NCI-H1417 (cell line): ENCODE measurements at regions not wholly inside any gene's neighbourhood (a gene's known extent, or its start where the extent isn't known, plus 50 kb on each side); places are given as distances from the start of the nearest gene placed in this dataset.

Experiments used
- DNase-seq, 3 experiments: peaks; one replicate each; lab custom pipeline; 2025; lab: John Stamatoyannopoulos, UW

DNA sequence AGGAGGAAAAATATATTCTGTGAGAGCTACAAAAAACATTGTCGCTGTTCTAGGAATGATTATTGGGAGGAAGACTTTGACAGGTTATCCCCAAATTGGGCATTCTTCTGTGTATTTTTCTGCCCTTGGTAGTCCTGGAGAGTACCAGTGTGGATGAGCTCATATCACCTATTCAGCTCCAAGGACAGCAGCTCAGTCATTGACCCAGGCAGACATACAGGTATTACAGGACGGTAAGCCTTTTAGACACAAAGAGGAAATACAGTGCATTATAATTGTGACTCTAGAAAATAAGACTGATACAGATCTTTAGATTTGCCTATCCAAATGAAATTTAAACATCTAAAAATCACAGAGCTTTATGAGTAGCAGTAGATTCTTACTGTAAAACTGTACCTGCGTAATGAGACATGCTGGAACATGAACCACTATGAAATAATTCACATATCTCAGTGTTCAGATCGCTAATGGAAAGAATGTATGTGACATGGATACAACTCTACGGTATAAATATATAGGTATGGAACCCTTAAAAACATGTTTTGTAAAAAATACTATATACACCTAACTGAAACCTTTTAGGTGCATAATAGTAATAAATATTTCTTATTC lies 56.0 kb downstream of the PLK2 start:
- DNase-seq: no peak

DNA sequence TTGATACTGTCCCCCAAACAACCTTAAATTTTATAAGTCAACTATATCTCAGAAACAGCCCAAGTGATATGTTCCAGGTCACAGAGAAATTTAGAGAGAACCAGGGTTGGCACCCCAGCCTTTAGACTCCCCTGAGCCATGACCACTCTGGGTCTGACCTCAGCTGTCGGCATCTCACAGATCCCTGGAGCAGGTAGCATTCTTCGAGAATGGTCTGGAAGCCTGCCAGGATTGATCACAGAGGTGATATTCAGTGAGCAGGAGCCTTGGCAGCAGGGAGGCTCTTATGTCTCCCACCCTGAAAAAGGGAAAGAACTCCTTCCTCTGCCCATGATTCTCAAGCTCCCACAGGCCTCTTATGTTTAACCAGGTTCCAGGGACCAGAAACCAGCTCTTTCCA lies 58.2 kb downstream of the PLK2 start:
- DNase-seq: no peak

DNA sequence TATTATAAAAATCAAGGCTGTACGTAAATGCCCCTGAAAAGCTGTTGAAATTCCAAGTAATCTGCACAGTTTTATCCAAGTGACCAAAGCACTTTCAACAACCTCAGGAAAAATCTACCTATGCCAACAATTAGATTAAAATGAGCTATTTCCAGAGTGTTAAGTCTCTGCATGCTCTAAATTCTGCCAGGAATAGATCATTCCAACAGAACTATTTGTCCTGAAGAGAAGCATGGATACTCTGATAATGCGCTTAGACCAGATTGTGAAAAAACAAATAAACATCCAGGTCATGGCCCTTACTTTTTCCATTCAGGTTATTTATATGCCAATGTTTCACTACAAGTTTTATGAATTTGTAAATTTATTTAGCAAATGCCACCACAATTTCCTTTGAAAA lies 59.1 kb downstream of the PLK2 start:
- DNase-seq: no peak

DNA sequence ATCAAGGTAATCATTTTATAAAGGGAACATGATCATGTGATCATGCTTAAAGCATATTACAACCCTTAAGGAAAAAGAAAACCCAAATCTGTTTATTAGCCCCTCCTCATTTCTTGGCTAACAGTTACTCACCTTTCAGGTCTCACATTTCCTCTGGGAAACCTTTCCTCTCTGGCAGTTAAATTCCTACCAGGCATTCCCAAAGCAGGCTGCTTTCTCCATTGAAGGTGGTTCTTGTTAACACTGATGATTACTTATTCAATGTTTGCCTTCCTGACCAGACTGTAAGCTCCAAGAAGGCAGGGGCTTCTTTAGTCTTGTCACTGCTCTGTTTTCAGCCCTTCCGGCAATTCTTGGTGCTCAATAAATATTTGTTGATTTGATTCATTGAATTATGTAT lies 59.9 kb downstream of the PLK2 start:
- no peak for DNase-seq

- DNase-seq: no peak
These were observed 65.5 kb downstream of the PLK2 start for GRCh38 chr5:58394339-58394738.

DNA sequence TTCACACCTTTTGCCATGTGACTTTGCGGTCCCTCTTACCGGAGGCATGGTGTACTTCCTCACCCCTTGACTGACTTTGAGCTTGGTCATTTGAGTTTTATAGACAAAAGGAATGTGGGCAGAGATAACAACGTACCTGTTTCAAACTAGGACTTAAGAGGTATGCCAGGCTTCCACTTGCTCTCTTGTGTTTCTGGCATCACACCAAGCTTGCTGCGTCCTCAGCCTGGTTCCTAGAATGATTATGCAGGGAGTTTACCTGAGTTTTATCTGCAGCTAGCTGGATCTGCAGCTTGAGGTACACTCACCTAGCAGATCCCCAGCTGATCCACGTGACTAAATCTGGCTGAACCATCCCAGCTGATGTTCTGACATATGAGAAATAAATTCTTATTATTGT lies 66.2 kb downstream of the PLK2 start:
- DNase-seq: no peak

DNA sequence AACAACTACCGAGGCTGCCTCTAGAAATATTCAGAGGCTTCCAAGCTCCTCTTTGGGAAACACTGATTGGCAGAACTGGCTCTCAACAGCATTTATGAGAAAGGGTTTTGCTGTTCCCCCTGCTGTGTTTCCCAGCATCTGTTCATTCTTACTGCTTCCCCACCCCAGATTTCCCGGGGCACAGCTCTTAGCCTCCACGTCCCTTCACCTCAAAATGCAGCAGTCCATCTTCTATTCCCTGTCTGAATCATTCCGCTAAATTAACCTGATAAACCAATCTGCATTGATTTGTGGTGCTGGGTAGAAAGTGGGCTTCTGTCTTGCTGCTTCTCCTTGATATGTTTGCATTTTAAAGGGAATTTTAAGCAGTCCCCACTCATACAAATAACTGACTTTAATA lies 67.4 kb downstream of the PLK2 start:
- DNase-seq: no peak

DNA sequence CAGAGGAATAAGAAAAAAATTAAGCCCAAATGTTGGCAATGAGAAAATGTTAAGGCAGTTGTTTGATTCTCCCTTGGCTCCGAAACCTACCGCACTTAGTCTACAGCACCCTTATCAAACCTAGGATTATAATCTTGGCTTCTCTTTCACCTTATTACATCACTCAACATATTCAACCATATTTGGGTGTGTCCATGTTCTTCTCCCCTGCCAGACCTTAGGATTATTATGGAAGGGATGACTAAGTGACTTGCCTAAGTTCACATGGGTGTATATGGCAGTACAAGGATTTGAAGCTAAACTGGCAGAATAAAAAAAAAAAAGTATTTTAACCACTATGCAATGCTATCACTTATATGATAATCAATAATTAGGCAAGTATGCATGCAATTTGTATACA lies 76.4 kb downstream of the PLK2 start:
- no peak for DNase-seq

DNA sequence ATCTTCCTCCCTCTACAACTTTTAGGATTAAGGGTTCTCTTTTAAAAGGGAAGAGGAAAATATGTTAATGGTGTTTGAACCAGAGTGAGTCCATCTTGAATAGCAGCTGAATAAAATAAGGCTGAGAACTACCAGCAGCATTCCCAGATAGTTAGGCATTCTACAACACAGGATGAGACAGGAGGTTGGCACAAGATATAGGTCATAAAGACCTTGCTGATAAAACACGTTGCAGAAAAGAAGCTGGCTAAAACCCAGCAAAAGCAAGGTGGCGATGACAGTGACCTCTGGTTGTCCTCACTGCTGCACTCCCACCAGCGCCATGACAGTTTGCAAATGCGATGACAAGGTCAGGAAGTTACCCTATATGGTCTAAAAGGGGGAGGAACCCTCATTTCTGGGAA lies 77.8 kb downstream of the PLK2 start:
- no peak for DNase-seq

GRCh38 chr5:58381566-58381965 lies 78.3 kb downstream of the PLK2 start:
- no peak for DNase-seq

- no peak for DNase-seq
These were observed 79.2 kb downstream of the PLK2 start for GRCh38 chr5:58380655-58381054.

DNA sequence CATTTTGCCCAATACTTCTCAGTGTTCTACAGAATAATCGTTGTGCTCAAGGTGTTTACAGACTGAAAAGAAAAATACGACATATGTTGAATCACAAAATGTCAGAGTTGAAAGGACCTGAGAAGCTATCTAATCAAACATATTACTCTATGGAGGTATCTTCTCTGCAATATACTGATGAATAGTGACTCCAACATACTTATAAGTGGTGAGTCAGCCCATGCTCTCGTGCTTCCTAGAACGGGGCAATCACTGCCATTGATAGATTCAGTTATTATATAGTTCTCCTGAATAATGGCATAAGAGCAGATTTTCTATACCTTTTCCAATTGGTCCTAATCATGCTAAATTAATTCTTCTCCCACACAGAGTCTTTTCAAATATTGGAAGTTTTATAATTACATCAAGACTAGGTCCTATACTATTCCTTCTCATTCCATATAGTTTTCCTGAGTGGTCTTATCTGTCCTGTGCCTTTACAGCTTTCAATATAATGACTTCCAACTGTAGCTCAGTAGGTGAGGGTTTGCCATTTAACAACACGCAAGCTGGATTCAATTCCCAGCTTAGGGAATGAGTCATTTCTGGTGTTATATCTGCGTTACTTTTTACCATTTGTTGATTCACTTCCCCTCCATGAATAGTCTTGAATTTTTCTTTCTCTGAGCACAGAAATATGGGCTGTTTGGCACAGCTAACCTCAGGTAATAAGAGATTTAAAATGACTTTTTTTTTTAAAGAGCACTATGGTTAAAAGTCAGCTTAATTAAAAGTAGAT lies 81.1 kb downstream of the PLK2 start:
- DNase-seq: no peak

DNA sequence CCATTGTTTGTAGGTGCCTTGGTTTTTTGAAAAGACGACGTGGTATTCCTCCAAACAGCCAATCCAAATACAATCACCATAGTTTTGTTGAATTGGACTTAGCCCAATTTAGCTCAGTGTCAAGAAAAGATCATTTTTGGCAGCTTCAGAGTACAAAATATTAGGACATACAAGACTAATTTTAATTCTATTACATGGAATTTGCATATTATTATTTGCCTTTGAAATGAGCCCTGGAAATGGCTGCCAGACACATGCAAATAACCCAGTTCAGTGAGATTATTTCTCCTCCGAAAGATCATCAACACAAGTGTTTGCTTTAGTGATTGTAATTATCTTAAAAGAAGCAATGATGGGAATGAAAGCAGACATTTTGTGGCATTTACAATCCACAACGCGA lies 89.3 kb downstream of the PLK2 start:
- no peak for DNase-seq

DNA sequence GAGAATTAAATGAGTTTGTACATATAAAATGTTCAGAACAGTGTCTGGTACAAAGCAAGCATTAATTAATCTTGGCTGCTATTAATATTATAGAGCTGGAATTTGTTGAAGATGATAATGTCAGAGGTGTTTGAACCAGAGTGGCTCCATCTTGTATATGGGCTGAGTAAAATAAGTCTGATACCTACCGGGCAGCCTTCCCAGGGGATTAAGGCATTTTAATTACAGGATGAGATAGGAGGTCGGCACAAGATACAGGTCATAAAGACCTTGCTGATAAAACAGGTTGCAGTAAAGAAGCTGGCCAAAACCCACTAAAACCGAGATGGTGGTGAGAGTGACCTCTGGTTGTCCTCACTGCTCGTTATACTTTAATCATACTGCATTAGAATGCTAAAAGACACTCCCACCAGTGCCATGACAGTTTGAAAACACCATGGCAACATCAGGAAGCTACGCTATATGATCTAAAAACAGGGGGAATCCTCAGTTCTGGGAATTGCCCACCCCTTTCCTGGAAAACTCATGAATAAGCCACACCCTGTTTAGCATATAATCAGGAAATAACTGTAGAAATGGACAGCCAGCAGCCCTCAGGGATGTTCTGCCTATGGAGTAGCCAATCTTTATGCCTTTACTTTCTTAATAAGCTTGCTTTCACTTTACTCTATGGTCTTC lies 90.2 kb downstream of the PLK2 start:
- DNase-seq: no peak

DNA sequence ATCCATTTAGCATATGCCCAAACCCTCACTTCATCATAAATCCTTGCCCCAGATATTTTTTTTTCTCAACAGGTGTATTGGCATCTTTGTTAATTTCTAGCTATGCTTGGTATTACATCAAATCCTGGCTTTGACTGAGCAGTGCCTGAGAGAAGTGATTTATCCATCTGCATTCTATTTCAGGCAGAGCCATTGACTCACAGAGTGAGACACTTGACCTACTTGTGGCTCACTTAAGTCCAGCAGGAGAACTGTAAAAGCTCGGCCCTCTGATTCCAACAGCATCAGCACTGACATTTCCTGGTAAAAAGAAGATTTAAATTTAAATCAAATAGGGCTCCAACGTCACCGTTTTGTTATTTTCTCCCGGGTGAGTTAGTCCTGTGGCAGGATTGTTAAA lies 93.4 kb downstream of the PLK2 start:
- peak in 1 of 3 experiments; percentile 63 for DNase-seq

GRCh38 chr5:58365791-58366190 lies 94.1 kb downstream of the PLK2 start:
- DNase-seq: no peak

- DNase-seq: no peak
These were observed 96.2 kb downstream of the PLK2 start for GRCh38 chr5:58363461-58364249.

DNA sequence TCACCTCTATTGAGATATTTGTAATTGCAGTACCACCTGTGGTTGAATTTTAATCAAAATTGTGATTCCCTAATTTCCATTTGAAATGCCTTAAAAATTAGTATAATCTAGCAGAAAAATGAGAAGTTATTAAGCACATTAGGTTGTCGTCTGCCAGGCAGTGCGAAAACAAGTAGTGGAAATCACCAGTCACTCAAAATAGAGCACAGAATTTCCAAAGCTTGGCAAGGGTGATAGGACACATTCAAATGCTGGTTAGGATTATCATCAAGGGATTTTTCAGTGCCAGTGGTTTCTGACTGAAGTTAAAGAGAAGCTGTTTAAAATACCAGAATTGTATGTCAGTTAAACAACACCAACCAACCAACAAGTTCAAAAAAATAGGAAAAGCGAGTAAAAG lies 97.8 kb downstream of the PLK2 start:
- DNase-seq: no peak

DNA sequence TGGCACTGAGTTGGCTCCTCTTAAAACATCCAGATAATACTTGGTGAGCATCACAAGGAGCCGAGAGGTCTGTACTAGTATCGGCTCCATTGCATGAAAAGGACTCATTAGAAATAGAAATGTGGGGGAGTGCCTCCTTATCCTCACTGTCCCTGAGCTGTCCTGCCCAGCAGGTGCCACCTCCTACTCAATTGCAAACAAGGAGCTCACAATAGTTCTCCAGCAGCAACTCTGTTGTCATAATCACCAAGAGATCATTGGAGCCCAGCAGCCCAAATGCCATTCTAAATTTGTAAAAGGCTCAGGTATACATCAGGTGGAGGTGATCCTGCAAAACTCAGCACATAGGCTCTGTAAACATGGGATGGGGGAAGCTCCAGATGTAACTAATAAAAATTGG lies 99.1 kb downstream of the PLK2 start:
- DNase-seq: no peak

DNA sequence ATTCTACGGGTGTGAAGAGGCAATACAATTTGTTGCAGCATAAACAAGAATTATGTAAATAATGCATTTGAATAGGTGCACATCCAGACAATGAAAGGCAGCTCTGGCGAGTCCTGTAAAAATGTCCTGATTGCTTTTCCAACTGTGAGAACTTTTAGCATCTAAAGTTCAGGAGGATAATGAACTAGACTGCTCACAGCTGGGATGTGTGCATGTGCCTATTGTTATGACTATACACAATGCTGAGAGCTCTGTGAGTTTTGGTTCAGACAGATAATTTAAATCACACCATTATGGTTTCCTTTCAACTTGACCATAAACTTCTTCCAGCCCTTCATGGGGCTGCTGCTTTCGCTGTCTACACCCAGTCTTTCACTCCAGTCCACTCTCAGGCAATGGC lies 99.9 kb downstream of the PLK2 start:
- no peak for DNase-seq

DNA sequence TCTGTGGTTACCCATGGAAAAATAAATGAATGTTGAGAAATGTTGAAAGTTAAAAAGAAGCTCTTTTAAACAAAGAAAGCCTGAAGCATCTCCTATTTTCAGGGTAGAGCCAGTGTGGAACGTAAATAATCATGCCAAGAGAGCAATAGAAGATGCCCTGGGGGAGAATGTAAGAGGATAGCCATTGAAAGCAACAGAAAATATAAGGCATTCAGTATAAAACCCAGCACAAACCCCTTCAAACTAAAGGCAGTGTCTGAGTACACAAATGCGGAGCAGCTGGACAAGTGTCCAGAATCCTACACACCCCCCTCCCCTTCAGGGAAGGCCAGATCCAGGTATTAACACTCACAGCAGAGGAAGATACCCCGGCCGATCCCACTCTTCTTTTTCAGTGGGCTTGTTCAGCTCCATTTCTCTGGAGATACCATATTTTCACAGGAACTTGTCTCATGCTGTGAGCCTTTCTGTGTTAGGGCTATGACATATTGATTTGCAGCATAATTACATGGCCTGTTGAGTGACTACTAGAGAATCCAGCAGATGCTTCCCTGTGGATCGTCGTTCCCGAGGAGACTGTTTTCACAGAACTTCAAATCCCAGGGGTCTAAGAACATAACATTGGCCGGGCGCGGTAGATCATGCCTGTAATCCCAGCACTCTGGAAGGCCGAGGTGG lies 101.2 kb downstream of the PLK2 start:
- peak in 2 of 3 experiments; percentile 4 to 60 for DNase-seq
